ENCODE measurements at regions not wholly inside any gene's neighbourhood (a gene's known extent, or its start where the extent isn't known, plus 50 kb on each side); places are given as distances from the start of the nearest gene placed in this dataset.

DNA sequence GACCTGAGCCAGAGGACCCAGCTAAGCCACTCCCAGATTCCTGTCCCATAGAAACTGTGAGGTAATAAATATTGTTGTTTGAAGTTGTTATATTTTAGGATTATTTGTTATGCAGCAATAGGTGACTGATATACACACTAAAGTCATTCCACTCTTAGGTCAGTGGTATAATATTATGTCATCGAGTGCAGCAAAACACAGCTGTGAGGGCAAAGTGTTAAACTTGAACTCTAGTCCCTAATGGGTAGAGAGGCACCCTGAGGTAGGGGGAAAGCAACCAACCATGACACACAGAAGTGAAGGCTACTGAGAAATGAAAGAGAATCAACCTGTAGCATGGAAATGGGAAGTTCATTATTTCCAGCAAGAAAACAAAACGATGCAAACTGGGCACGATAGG lies 66.6 kb downstream of the ATXN3L start:
- ATAC-seq (ENCODE audit: low FRiP score) (no peak), DNase-seq (ENCODE audit: low spot score) (no peak)
- TF ChIP-seq, protein P1, sequence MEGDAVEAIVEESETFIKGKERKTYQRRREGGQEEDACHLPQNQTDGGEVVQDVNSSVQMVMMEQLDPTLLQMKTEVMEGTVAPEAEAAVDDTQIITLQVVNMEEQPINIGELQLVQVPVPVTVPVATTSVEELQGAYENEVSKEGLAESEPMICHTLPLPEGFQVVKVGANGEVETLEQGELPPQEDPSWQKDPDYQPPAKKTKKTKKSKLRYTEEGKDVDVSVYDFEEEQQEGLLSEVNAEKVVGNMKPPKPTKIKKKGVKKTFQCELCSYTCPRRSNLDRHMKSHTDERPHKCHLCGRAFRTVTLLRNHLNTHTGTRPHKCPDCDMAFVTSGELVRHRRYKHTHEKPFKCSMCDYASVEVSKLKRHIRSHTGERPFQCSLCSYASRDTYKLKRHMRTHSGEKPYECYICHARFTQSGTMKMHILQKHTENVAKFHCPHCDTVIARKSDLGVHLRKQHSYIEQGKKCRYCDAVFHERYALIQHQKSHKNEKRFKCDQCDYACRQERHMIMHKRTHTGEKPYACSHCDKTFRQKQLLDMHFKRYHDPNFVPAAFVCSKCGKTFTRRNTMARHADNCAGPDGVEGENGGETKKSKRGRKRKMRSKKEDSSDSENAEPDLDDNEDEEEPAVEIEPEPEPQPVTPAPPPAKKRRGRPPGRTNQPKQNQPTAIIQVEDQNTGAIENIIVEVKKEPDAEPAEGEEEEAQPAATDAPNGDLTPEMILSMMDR (IDR thresholded peaks at IDR 0.05): no peak

DNA sequence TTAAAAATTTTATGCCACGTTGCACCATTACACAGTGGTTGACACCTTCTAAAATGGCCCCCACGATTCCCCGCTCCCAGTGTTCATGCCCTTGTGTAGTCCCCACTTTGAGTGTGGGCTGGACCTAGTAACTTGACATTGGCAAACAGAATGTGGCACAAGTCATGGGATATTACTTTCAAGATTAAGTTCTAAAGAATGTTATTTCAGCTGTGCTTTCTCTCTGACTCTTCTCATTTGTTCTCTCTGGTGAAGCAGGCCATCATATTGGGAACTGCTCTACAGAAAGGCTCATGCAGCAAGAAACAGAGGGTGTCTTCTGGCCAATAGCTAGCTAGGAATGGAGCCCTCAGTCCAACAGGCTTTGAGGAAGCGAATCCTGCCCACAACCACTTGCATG lies 67.1 kb downstream of the ATXN3L start:
- TF ChIP-seq, protein P1 (IDR thresholded peaks at IDR 0.05): no peak
- no peak for DNase-seq (ENCODE audit: low spot score)
- ATAC-seq (ENCODE audit: low FRiP score): no peak

DNA sequence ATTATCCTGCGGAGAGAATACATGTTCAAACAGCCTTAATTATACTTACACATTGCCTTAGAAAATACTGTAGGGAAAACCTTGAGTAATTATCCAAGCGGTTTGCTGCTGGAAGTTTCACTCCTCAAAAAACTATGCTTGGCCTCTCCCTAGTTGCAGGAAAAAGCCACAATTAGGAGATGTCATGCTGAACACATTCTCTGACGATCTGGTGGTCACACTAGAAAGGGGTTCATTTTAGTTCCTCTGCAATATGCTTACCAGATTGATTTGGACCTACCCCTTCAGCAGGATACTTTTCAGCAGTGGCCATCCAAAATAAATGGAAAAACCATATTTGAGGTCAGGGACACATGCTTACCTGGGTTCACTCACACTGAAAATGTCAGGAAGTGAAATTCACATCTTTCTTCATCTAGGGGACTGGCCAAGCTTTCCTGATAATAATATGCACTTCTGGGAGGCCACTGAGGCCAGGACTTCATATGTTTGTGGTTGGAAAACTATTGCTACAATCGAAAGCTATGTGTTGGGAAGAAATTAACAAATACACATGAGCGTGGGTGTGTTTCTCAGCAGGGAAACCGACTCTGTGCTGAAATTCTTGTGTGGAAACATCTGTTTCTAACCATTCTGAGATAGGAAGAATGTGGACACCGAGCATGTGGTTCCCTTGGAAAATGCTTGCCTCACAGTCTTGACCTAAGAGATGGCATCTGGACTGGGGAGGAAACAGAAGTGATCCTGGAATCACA lies 68.8 kb downstream of the ATXN3L start:
- TF ChIP-seq, protein P1 (IDR thresholded peaks at IDR 0.05): no peak
- DNase-seq (ENCODE audit: low spot score) (no peak), ATAC-seq (ENCODE audit: low FRiP score) (no peak)

DNA sequence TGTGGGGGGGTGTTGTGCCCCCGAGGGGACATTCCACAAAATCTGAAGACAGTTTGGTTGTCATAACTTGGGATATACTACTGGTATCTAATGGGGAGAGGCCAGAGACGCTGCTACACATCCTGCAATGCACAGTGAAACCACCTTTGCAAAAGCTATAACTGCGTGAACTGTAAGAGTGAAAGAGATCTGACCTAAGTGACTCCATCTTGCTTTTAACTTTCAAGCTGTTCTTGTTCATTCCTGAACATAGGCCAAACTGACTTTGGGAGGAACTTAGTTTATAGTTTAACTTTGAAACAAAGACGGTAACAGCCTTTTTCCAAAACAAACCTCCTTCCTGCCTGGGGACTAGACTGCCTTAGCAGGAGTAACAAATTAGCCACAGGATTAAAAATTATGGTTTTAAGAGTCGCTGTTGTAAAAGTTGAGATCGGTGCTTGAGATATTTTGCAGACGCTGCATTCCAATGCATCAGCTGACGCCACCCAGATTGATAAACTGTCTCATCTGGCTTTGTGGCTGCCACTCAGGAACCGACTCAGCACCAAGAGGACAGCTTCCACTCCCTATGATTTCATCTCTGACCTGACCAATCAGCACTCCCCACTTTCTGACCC lies 70.9 kb downstream of the ATXN3L start:
- TF ChIP-seq, protein P1 (IDR thresholded peaks at IDR 0.05): no peak
- ATAC-seq (ENCODE audit: low FRiP score) (no peak), DNase-seq (ENCODE audit: low spot score) (no peak)

DNA sequence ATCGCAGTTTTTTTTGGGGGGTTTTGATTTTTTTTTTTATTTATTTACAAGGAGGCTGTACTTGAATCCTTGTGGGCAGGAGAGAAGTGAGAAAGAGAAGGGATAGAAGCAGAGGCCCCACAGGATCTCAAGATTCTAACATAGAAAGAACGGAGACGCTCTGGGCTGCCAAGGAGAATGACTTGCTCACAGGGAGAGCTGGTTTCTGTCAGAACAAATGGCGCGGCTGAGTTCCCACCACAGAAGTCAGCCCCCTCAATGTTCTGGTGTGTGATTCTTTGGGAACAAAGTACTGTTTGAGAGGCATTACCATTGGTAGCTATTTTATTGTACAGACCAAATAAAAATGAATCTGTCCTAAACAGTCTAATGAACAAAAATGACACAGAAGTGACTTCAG lies 80.6 kb downstream of the ATXN3L start:
- TF ChIP-seq, protein P1 (IDR thresholded peaks at IDR 0.05): no peak
- DNase-seq (ENCODE audit: low spot score) (no peak), ATAC-seq (ENCODE audit: low FRiP score) (no peak)

DNA sequence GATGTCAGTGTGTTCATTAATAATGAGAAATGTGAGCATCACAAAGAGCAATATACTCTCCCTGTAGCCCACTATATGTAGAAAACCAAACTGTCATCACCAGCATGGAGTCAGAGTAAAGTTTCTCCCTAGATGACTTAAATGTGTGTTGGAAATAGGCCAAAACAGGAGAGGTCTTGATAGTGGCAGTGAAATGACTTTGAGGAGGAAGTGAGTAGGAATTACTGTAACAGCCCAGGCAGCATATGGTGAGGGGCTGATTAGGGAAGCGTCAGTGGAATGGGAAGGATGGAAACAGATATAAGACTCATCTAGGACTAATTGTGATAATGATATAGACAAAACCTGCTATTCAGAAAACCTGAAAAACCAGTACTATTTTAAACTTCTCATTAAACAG lies 83.9 kb downstream of the ATXN3L start:
- ATAC-seq (ENCODE audit: low FRiP score) (no peak), DNase-seq (ENCODE audit: low spot score) (no peak)
- TF ChIP-seq, protein P1 (IDR thresholded peaks at IDR 0.05): no peak

DNA sequence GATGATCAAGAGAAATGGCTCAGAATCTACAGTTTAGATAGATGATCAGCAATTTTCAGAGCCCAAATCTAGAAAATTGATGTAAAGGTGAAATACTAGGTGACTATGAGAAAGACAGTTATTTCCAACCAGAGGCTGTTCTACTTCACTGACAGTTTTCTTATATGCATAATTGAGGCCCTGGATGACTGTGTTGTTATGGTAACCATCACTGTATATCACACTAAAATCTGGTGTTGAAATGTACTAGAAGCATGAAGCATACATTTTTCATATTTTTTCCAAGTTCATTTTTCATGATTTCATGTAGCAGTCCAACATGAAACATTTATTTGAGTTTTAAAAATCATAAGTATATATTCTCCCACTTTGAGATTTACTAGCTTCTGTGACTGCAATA lies 87.4 kb downstream of the ATXN3L start:
- no peak for ATAC-seq (ENCODE audit: low FRiP score)
- TF ChIP-seq, protein P1 (IDR thresholded peaks at IDR 0.05): no peak

More for the DNA sequence above, 87.4 kb downstream of the ATXN3L start:
- no peak for DNase-seq (ENCODE audit: low spot score)
